WTC11 (cell line): ENCODE measurements at regions not wholly inside any gene's neighbourhood (a gene's known extent, or its start where the extent isn't known, plus 50 kb on each side); places are given as distances from the start of the nearest gene placed in this dataset.

Experiments
- ATAC-seq: fragments of 200-7000 bp; cut with Tn5 transposase; 2 replicates; pipeline ENCODE4 v1.10.0; 2021; ENCODE audit warnings: mild to moderate bottlenecking, moderate library complexity
- CTCF ChIA-PET: fragments of 300-600 bp; sonication (Branson Sonifier 250); formaldehyde crosslinking; loops from one replicate; lab custom pipeline; 2021; ENCODE audit warnings: antibody characterized with exemption; lab: Charles Lee
- POLR2A ChIA-PET: fragments of 350-600 bp; sonication (Branson Sonifier 250); formaldehyde crosslinking; loops from one replicate; lab custom pipeline; 2021; ENCODE audit warnings: antibody characterized with exemption; lab: Charles Lee
- DNase-seq: peaks from one replicate; pipeline ENCODE4 v3.0.0; 2021; ENCODE audit warnings: low spot score
- H3K27ac Mint-ChIP-seq: 2 replicates; pipeline ENCODE4 v1.8.0; 2021; ENCODE audit warnings: mixed read lengths
- H3K27me3 Mint-ChIP-seq: 2 replicates; pipeline ENCODE4 v1.8.0; 2021; ENCODE audit warnings: low read depth, mild to moderate bottlenecking, moderate library complexity, mixed read lengths
- H3K36me3 Mint-ChIP-seq: 2 replicates; pipeline ENCODE4 v1.8.0; 2021; ENCODE audit warnings: mixed read lengths
- H3K4me1 Mint-ChIP-seq: 2 replicates; pipeline ENCODE4 v1.8.0; 2022; ENCODE audit warnings: mixed read lengths
- H3K4me3 Mint-ChIP-seq: 2 replicates; pipeline ENCODE4 v1.8.0; 2021; ENCODE audit warnings: mild to moderate bottlenecking, moderate library complexity, mixed read lengths
- H3K9me3 Mint-ChIP-seq: 2 replicates; pipeline ENCODE4 v1.8.0; 2021; ENCODE audit warnings: mixed read lengths
- ATF1 ChIP-seq: sonication (generic); formaldehyde crosslinking; IDR thresholded peaks from 2 replicates; pipeline ENCODE4 v1.8.1; 2023; ENCODE audit warnings: mild to moderate bottlenecking, moderate library complexity, missing genetic modification reagents
- CBFB ChIP-seq: sonication (generic); formaldehyde crosslinking; IDR thresholded peaks from 2 replicates; pipeline ENCODE4 v1.8.1; 2022; ENCODE audit warnings: mild to moderate bottlenecking, low read depth, missing genetic modification reagents
- EMX1 ChIP-seq: fragments of 250-450 bp; sonication (Bioruptor Pico); IDR thresholded peaks from 2 replicates; pipeline ENCODE4 v1.8.0; 2021; ENCODE audit warnings: mild to moderate bottlenecking
- FOXJ3 ChIP-seq: sonication (generic); formaldehyde crosslinking; IDR thresholded peaks from 2 replicates; pipeline ENCODE4 v1.9.0; 2021; ENCODE audit warnings: missing genetic modification reagents, mild to moderate bottlenecking, borderline replicate concordance
- GABPB1 ChIP-seq: sonication (generic); formaldehyde crosslinking; IDR thresholded peaks from 2 replicates; pipeline ENCODE4 v1.8.1; 2023; ENCODE audit warnings: mild to moderate bottlenecking, missing genetic modification reagents
- SMAD3 ChIP-seq: sonication (generic); formaldehyde crosslinking; IDR thresholded peaks from 2 replicates; pipeline ENCODE4 v1.8.0; 2022; ENCODE audit warnings: missing genetic modification reagents, mild to moderate bottlenecking, borderline replicate concordance
- ZNF317 ChIP-seq: sonication (generic); formaldehyde crosslinking; IDR thresholded peaks from 2 replicates; pipeline ENCODE4 v1.8.1; 2023; ENCODE audit warnings: low read depth, mild to moderate bottlenecking, moderate library complexity, missing genetic modification reagents, borderline replicate concordance
- ZNF416 ChIP-seq: fragments of 250-450 bp; sonication (Bioruptor Pico); IDR thresholded peaks from 2 replicates; pipeline ENCODE4 v1.9.0; 2021; ENCODE audit warnings: mild to moderate bottlenecking, inconsistent platforms
- ZNF671 ChIP-seq: fragments of 250-450 bp; sonication (Bioruptor Pico); IDR thresholded peaks from 2 replicates; pipeline ENCODE4 v1.8.0; 2021; ENCODE audit warnings: mild to moderate bottlenecking
- TF ChIP-seq, protein P1 (sequence below): sonication (generic); formaldehyde crosslinking; IDR thresholded peaks from 2 replicates; pipeline ENCODE4 v1.8.1; 2022; ENCODE audit warnings: low read depth, mild to moderate bottlenecking, moderate library complexity, missing genetic modification reagents, borderline replicate concordance
- TF ChIP-seq, protein P2 (sequence below): fragments of 200-600 bp; IDR thresholded peaks from 2 replicates; pipeline ENCODE4 v1.8.0; 2022; ENCODE audit warnings: antibody characterized with exemption
- TF ChIP-seq, protein P3 (sequence below): fragments of 250-450 bp; sonication (Bioruptor Pico); IDR thresholded peaks from 2 replicates; pipeline ENCODE4 v1.8.0; 2021; ENCODE audit warnings: mild to moderate bottlenecking
- TF ChIP-seq, protein P4 (sequence below): sonication (generic); formaldehyde crosslinking; IDR thresholded peaks from 2 replicates; pipeline ENCODE4 v1.8.1; 2022; ENCODE audit warnings: low read depth, missing genetic modification reagents, borderline replicate concordance
- TF ChIP-seq, protein P5 (sequence below): fragments of 250-450 bp; sonication (Bioruptor Pico); IDR thresholded peaks from 2 replicates; pipeline ENCODE4 v1.9.0; 2021; ENCODE audit warnings: mild to moderate bottlenecking
- TF ChIP-seq, protein P6 (sequence below): sonication (generic); formaldehyde crosslinking; IDR thresholded peaks from 2 replicates; pipeline ENCODE4 v1.8.0; 2022; ENCODE audit warnings: mild to moderate bottlenecking, missing genetic modification reagents
- TF ChIP-seq, protein P7 (sequence below): fragments of 250-450 bp; sonication (Bioruptor Pico); IDR thresholded peaks from 2 replicates; pipeline ENCODE4 v2.1.2; 2022; ENCODE audit warnings: mild to moderate bottlenecking, moderate library complexity
- TF ChIP-seq, protein P8 (sequence below): sonication (generic); formaldehyde crosslinking; IDR thresholded peaks from 2 replicates; pipeline ENCODE4 v1.8.1; 2023; ENCODE audit warnings: mild to moderate bottlenecking, moderate library complexity, missing genetic modification reagents
- TF ChIP-seq, protein P9 (sequence below): sonication (generic); formaldehyde crosslinking; IDR thresholded peaks from 2 replicates; pipeline ENCODE4 v1.8.1; 2023; ENCODE audit warnings: mild to moderate bottlenecking, missing genetic modification reagents

DNA sequence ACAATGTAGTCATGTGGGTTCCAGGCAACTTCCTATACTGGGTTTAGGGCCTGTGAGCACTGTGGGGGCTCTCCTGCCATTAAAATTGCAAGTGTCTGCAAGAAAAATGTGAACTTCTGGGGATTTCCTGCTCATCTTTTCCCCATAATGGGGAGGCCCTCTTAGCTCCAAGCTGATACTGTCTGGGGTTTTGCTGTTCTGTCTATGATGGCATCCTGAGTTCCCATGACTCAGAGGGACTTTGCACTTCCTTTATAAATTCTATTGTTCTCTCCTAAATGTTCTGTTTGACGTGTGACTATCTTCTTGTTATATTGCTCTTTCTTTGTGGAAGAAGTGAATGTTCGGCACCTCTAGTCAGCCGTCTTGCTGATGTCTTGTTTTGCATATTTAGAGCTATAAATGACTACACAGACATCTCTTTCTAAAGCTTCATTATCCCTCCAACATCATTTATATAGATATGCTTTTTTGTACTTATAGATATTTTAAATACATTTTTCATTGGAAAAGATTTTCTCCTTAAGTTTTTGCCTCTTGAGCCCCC is 465.8 kb downstream of the NAF1 start (continued):
- TF ChIP-seq, protein P1, sequence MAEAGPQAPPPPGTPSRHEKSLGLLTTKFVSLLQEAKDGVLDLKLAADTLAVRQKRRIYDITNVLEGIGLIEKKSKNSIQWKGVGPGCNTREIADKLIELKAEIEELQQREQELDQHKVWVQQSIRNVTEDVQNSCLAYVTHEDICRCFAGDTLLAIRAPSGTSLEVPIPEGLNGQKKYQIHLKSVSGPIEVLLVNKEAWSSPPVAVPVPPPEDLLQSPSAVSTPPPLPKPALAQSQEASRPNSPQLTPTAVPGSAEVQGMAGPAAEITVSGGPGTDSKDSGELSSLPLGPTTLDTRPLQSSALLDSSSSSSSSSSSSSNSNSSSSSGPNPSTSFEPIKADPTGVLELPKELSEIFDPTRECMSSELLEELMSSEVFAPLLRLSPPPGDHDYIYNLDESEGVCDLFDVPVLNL (CRISPR knock-in tag) = no peak
- TF ChIP-seq, protein P2, sequence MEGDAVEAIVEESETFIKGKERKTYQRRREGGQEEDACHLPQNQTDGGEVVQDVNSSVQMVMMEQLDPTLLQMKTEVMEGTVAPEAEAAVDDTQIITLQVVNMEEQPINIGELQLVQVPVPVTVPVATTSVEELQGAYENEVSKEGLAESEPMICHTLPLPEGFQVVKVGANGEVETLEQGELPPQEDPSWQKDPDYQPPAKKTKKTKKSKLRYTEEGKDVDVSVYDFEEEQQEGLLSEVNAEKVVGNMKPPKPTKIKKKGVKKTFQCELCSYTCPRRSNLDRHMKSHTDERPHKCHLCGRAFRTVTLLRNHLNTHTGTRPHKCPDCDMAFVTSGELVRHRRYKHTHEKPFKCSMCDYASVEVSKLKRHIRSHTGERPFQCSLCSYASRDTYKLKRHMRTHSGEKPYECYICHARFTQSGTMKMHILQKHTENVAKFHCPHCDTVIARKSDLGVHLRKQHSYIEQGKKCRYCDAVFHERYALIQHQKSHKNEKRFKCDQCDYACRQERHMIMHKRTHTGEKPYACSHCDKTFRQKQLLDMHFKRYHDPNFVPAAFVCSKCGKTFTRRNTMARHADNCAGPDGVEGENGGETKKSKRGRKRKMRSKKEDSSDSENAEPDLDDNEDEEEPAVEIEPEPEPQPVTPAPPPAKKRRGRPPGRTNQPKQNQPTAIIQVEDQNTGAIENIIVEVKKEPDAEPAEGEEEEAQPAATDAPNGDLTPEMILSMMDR = no peak
- TF ChIP-seq, protein P3, sequence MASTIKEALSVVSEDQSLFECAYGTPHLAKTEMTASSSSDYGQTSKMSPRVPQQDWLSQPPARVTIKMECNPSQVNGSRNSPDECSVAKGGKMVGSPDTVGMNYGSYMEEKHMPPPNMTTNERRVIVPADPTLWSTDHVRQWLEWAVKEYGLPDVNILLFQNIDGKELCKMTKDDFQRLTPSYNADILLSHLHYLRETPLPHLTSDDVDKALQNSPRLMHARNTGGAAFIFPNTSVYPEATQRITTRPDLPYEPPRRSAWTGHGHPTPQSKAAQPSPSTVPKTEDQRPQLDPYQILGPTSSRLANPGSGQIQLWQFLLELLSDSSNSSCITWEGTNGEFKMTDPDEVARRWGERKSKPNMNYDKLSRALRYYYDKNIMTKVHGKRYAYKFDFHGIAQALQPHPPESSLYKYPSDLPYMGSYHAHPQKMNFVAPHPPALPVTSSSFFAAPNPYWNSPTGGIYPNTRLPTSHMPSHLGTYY = no peak
- TF ChIP-seq, protein P4, sequence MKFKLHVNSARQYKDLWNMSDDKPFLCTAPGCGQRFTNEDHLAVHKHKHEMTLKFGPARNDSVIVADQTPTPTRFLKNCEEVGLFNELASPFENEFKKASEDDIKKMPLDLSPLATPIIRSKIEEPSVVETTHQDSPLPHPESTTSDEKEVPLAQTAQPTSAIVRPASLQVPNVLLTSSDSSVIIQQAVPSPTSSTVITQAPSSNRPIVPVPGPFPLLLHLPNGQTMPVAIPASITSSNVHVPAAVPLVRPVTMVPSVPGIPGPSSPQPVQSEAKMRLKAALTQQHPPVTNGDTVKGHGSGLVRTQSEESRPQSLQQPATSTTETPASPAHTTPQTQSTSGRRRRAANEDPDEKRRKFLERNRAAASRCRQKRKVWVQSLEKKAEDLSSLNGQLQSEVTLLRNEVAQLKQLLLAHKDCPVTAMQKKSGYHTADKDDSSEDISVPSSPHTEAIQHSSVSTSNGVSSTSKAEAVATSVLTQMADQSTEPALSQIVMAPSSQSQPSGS (CRISPR knock-in tag) = no peak
- no peak for TF ChIP-seq ATF1

DNA sequence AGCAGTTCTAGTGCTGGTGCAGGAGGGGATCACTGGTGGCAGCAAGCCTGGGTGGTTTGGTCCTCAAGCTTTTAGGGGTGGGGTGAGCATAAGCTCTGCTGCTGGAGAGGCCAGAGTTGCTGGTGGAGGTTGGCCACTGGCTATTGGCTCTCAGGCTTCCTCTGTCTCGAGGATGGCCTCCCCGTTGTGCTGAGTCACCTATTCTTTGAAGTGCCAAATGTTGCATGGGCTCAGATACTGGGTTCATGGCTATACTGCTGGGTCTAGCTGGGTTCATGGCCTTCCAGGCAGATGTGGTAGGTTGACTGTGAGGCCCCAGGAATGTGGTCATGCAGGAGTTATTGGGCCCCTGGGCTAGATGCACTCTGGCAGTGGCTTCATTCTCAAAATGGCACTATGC is 466.3 kb downstream of the NAF1 start:
- peaks cover 13% of the 10 kb centered on the region; the same call in 1 of the 2 replicates for H3K9me3 Mint-ChIP-seq
- no peaks in the 10 kb centered on the region for H3K27me3 Mint-ChIP-seq
- H3K4me3 Mint-ChIP-seq = no peak overlapping the region
- H3K36me3 Mint-ChIP-seq = no peaks in the 10 kb centered on the region
- H3K27ac Mint-ChIP-seq = no peak overlapping the region
- DNase-seq (no peak), ATAC-seq (no peak)
- CTCF ChIA-PET = no interaction called here
- peaks cover 4% of the 10 kb centered on the region; the same call in 1 of the 2 replicates for H3K4me1 Mint-ChIP-seq
- POLR2A ChIA-PET = no interaction called here
- TF ChIP-seq, protein P5, sequence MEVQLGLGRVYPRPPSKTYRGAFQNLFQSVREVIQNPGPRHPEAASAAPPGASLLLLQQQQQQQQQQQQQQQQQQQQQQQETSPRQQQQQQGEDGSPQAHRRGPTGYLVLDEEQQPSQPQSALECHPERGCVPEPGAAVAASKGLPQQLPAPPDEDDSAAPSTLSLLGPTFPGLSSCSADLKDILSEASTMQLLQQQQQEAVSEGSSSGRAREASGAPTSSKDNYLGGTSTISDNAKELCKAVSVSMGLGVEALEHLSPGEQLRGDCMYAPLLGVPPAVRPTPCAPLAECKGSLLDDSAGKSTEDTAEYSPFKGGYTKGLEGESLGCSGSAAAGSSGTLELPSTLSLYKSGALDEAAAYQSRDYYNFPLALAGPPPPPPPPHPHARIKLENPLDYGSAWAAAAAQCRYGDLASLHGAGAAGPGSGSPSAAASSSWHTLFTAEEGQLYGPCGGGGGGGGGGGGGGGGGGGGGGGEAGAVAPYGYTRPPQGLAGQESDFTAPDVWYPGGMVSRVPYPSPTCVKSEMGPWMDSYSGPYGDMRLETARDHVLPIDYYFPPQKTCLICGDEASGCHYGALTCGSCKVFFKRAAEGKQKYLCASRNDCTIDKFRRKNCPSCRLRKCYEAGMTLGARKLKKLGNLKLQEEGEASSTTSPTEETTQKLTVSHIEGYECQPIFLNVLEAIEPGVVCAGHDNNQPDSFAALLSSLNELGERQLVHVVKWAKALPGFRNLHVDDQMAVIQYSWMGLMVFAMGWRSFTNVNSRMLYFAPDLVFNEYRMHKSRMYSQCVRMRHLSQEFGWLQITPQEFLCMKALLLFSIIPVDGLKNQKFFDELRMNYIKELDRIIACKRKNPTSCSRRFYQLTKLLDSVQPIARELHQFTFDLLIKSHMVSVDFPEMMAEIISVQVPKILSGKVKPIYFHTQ = no peak
- TF ChIP-seq ZNF671 (CRISPR knock-in tag) (no peak), CBFB (CRISPR knock-in tag) (no peak), ZNF317 (no peak), EMX1 (CRISPR knock-in tag) (no peak), SMAD3 (CRISPR knock-in tag) (no peak), GABPB1 (no peak), ZNF416 (CRISPR knock-in tag) (no peak), FOXJ3 (CRISPR knock-in tag) (no peak)
- TF ChIP-seq, protein P6, sequence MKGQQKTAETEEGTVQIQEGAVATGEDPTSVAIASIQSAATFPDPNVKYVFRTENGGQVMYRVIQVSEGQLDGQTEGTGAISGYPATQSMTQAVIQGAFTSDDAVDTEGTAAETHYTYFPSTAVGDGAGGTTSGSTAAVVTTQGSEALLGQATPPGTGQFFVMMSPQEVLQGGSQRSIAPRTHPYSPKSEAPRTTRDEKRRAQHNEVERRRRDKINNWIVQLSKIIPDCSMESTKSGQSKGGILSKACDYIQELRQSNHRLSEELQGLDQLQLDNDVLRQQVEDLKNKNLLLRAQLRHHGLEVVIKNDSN (CRISPR knock-in tag) = no peak
- TF ChIP-seq, protein P7, sequence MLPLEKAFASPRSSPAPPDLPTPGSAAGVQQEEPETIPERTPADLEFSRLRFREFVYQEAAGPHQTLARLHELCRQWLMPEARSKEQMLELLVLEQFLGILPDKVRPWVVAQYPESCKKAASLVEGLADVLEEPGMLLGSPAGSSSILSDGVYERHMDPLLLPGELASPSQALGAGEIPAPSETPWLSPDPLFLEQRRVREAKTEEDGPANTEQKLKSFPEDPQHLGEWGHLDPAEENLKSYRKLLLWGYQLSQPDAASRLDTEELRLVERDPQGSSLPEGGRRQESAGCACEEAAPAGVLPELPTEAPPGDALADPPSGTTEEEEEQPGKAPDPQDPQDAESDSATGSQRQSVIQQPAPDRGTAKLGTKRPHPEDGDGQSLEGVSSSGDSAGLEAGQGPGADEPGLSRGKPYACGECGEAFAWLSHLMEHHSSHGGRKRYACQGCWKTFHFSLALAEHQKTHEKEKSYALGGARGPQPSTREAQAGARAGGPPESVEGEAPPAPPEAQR (CRISPR knock-in tag) = no peak
- TF ChIP-seq, protein P8, sequence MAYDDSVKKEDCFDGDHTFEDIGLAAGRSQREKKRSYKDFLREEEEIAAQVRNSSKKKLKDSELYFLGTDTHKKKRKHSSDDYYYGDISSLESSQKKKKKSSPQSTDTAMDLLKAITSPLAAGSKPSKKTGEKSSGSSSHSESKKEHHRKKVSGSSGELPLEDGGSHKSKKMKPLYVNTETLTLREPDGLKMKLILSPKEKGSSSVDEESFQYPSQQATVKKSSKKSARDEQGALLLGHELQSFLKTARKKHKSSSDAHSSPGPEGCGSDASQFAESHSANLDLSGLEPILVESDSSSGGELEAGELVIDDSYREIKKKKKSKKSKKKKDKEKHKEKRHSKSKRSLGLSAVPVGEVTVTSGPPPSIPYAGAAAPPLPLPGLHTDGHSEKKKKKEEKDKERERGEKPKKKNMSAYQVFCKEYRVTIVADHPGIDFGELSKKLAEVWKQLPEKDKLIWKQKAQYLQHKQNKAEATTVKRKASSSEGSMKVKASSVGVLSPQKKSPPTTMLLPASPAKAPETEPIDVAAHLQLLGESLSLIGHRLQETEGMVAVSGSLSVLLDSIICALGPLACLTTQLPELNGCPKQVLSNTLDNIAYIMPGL (CRISPR knock-in tag) = no peak
- TF ChIP-seq, protein P9, sequence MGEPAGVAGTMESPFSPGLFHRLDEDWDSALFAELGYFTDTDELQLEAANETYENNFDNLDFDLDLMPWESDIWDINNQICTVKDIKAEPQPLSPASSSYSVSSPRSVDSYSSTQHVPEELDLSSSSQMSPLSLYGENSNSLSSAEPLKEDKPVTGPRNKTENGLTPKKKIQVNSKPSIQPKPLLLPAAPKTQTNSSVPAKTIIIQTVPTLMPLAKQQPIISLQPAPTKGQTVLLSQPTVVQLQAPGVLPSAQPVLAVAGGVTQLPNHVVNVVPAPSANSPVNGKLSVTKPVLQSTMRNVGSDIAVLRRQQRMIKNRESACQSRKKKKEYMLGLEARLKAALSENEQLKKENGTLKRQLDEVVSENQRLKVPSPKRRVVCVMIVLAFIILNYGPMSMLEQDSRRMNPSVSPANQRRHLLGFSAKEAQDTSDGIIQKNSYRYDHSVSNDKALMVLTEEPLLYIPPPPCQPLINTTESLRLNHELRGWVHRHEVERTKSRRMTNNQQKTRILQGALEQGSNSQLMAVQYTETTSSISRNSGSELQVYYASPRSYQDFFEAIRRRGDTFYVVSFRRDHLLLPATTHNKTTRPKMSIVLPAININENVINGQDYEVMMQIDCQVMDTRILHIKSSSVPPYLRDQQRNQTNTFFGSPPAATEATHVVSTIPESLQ (CRISPR knock-in tag) = no peak
